H1 (cell line): ENCODE measurements at regions not wholly inside any gene's neighbourhood (a gene's known extent, or its start where the extent isn't known, plus 50 kb on each side); places are given as distances from the start of the nearest gene placed in this dataset.

ENCODE experiments used
- CTCF ChIA-PET: fragments of 300-600 bp; sonication (Branson Sonifier 250); formaldehyde crosslinking; loops from one replicate; lab custom pipeline; 2021; ENCODE audit not compliant: partially characterized antibody; lab: Charles Lee
- POLR2A ChIA-PET: fragments of 300-600 bp; sonication (Branson Sonifier 250); formaldehyde crosslinking; loops from one replicate; lab custom pipeline; 2021; ENCODE audit warnings: inconsistent platforms; ENCODE audit not compliant: partially characterized antibody; lab: Charles Lee
- DNase-seq, 2 experiments: peaks; one replicate each; pipeline versions ENCODE4 v3.0.0 to v3.0.0-alpha.2; 2010 to 2022; ENCODE audit warnings: low spot score in 2 of 2, low read depth in 1 of 2, mixed read lengths in 1 of 2
- FAIRE-seq: peaks from 2 replicates; lab custom pipeline; 2011; peaks lifted over from hg19 to GRCh38; lab: Jason Lieb, UNC
- H2AFZ ChIP-seq: 2 replicates; pipeline ENCODE4 v1.8.1; 2012; ENCODE audit warnings: low read length, inconsistent platforms
- H2AK5ac ChIP-seq: 2 replicates; pipeline ENCODE4 v1.6.1; 2013; ENCODE audit warnings: low read depth, low read length
- H2BK120ac ChIP-seq: replicated peaks from 2 replicates; pipeline ENCODE3; 2013; ENCODE audit warnings: low read depth, low read length, inconsistent platforms
- H2BK12ac ChIP-seq: 2 replicates; pipeline ENCODE4 v1.6.1; 2013; ENCODE audit warnings: low read depth, low read length
- H2BK15ac ChIP-seq: 2 replicates; pipeline ENCODE4 v1.6.1; 2013; ENCODE audit warnings: low read length
- H2BK20ac ChIP-seq: 2 replicates; pipeline ENCODE4 v1.6.1; 2013; ENCODE audit warnings: low read length
- H2BK5ac ChIP-seq: 2 replicates; pipeline ENCODE4 v1.6.1; 2013; ENCODE audit warnings: low read depth, low read length
- H3K14ac ChIP-seq: 2 replicates; pipeline ENCODE4 v1.6.1; 2013; ENCODE audit warnings: inconsistent platforms; ENCODE audit not compliant: insufficient read length
- H3K18ac ChIP-seq: 2 replicates; pipeline ENCODE4 v1.6.1; 2013; ENCODE audit warnings: low read length; ENCODE audit errors: extremely low read depth
- H3K23ac ChIP-seq: 2 replicates; pipeline ENCODE4 v1.6.1; 2013; ENCODE audit warnings: inconsistent platforms; ENCODE audit not compliant: insufficient read length
- H3K23me2 ChIP-seq: 2 replicates; pipeline ENCODE4 v1.6.1; 2013; ENCODE audit warnings: low read depth, low read length
- H3K27ac ChIP-seq: 2 replicates; pipeline ENCODE4 v1.6.1; 2011; ENCODE audit warnings: low read depth, low read length, inconsistent platforms
- H3K27me3 ChIP-seq, 4 experiments: replicated peaks in 1 of 4; 1 replicate in 1 of 4; 2 replicates in 3 of 4; pipeline versions ENCODE4 v1.6.1 to v1.8.1; 2011 to 2013; ENCODE audit warnings: low read length in 3 of 4, mild to moderate bottlenecking in 3 of 4, inconsistent platforms in 2 of 4, mixed read lengths in 2 of 4, moderate library complexity in 1 of 4; ENCODE audit not compliant: control insufficient read depth in 3 of 4, insufficient read depth in 3 of 4; ENCODE audit errors: extremely low read depth in 1 of 4
- H3K36me3 ChIP-seq, 4 experiments: 2 replicates each; pipeline versions ENCODE4 v1.6.1 to v1.8.1; 2011 to 2013; ENCODE audit warnings: mild to moderate bottlenecking in 4 of 4, low read length in 3 of 4, moderate library complexity in 2 of 4, control low read depth in 1 of 4, inconsistent platforms in 1 of 4; ENCODE audit not compliant: insufficient read depth in 4 of 4, control insufficient read depth in 2 of 4
- H3K4ac ChIP-seq: replicated peaks from 2 replicates; pipeline ENCODE3; 2013; ENCODE audit warnings: low read length, low read depth, mixed read lengths, inconsistent platforms; ENCODE audit not compliant: insufficient read length
- H3K4me1 ChIP-seq, 4 experiments: replicated peaks in 1 of 4; 1 replicate in 1 of 4; 2 replicates in 3 of 4; pipeline versions ENCODE4 v1.6.1 to v1.8.1; 2011 to 2013; ENCODE audit warnings: low read length in 3 of 4, inconsistent platforms in 2 of 4, mixed read lengths in 1 of 4; ENCODE audit not compliant: insufficient read depth in 4 of 4, control insufficient read depth in 3 of 4
- H3K4me2 ChIP-seq, 2 experiments: 2 replicates each; pipeline versions ENCODE4 v1.6.1 to v1.8.1; 2011 to 2013; ENCODE audit warnings: low read depth in 2 of 2, low read length in 2 of 2, control low read depth in 1 of 2, inconsistent platforms in 1 of 2, mild to moderate bottlenecking in 1 of 2; ENCODE audit not compliant: insufficient read depth in 1 of 2
- H3K4me3 ChIP-seq, 4 experiments: fragments of 200-600, 300-600 bp in 1 of 4; sonication (generic), shearing (Covaris generic), sonication (Bioruptor Twin) in 1 of 4; 2 replicates each; pipeline versions ENCODE4 v1.5.1 to v1.8.1; 2011 to 2016; ENCODE audit warnings: low read length in 4 of 4, low read depth in 3 of 4, control low read depth in 2 of 4, inconsistent platforms in 2 of 4, mild to moderate bottlenecking in 2 of 4, mixed read lengths in 1 of 4, moderate library complexity in 1 of 4; ENCODE audit not compliant: insufficient read depth in 2 of 4; ENCODE audit errors: extremely low read depth in 1 of 4
- H3K56ac ChIP-seq: replicated peaks from 2 replicates; pipeline ENCODE3; 2013; ENCODE audit warnings: low read depth, mild to moderate bottlenecking, mixed read lengths, low read length, inconsistent platforms; ENCODE audit not compliant: insufficient read length
- H3K79me1 ChIP-seq: 2 replicates; pipeline ENCODE4 v1.6.1; 2013; ENCODE audit warnings: low read depth, low read length, control low read depth
- H3K79me2 ChIP-seq, 2 experiments: 2 replicates each; pipeline versions ENCODE4 v1.6.1 to v1.8.1; 2012 to 2013; ENCODE audit warnings: low read length in 2 of 2, mild to moderate bottlenecking in 2 of 2, inconsistent platforms in 1 of 2; ENCODE audit not compliant: insufficient read depth in 2 of 2, control insufficient read depth in 1 of 2
- H3K9ac ChIP-seq, 4 experiments: replicated peaks in 1 of 4; 1 replicate in 1 of 4; 2 replicates in 3 of 4; pipeline versions ENCODE4 v1.6.1 to v1.8.1; 2011 to 2013; ENCODE audit warnings: low read depth in 3 of 4, low read length in 3 of 4, control low read depth in 2 of 4, mild to moderate bottlenecking in 2 of 4, moderate library complexity in 2 of 4, inconsistent platforms in 1 of 4; ENCODE audit errors: extremely low read depth in 1 of 4
- H3K9me3 ChIP-seq, 2 experiments: 2 replicates each; pipeline versions ENCODE4 v1.6.1 to v1.8.1; 2012 to 2013; ENCODE audit warnings: mild to moderate bottlenecking in 2 of 2, moderate library complexity in 2 of 2, control low read depth in 1 of 2, inconsistent platforms in 1 of 2, low read depth in 1 of 2, low read length in 1 of 2, mixed read lengths in 1 of 2; ENCODE audit not compliant: insufficient read depth in 2 of 2
- H4K20me1 ChIP-seq, 2 experiments: replicated peaks in 1 of 2; 2 replicates each; pipeline versions ENCODE3 to v1.8.1; 2011 to 2013; ENCODE audit warnings: inconsistent platforms in 2 of 2, low read length in 2 of 2, mild to moderate bottlenecking in 1 of 2; ENCODE audit not compliant: insufficient read depth in 2 of 2, control insufficient read depth in 1 of 2
- H4K5ac ChIP-seq: 2 replicates; pipeline ENCODE4 v1.6.1; 2013; ENCODE audit warnings: low read length, low read depth, mixed read lengths, inconsistent platforms; ENCODE audit not compliant: insufficient read length
- H4K8ac ChIP-seq: 2 replicates; pipeline ENCODE4 v1.8.0; 2013; ENCODE audit warnings: mild to moderate bottlenecking, moderate library complexity, low read length, inconsistent platforms; ENCODE audit not compliant: insufficient read depth; ENCODE audit errors: extremely low read depth
- H4K91ac ChIP-seq: replicated peaks from 2 replicates; pipeline ENCODE3; 2013; ENCODE audit warnings: low read length, mixed read lengths, inconsistent platforms; ENCODE audit not compliant: insufficient read length
- GABPA ChIP-seq: IDR thresholded peaks from 2 replicates; pipeline ENCODE4 v1.6.1; 2011; ENCODE audit warnings: mild to moderate bottlenecking, low read length, moderate library complexity, borderline replicate concordance; ENCODE audit not compliant: insufficient read depth
- HDAC6 ChIP-seq: IDR thresholded peaks from one replicate; pipeline ENCODE4 v1.7.1; 2012; ENCODE audit warnings: low read depth, mild to moderate bottlenecking, inconsistent platforms, low read length, moderate library complexity
- JUND ChIP-seq: IDR thresholded peaks from 2 replicates; pipeline ENCODE4 v1.6.1; 2011; ENCODE audit warnings: mild to moderate bottlenecking, improper control_type of control experiment, low read length
- KDM4A ChIP-seq: IDR thresholded peaks from one replicate; pipeline ENCODE4 v1.7.1; 2012; ENCODE audit warnings: low read depth, mild to moderate bottlenecking, moderate library complexity, low read length, inconsistent platforms; ENCODE audit not compliant: severe bottlenecking
- KDM5A ChIP-seq: fragments of 200-600 bp; IDR thresholded peaks from 2 replicates; pipeline ENCODE4 v1.7.1; 2012; ENCODE audit warnings: mild to moderate bottlenecking, low read length, inconsistent platforms, mixed read lengths
- POLR2AphosphoS5 ChIP-seq: IDR thresholded peaks from 2 replicates; pipeline ENCODE4 v1.6.1; 2011; ENCODE audit warnings: low read depth, low read length
- SP1 ChIP-seq: IDR thresholded peaks from 2 replicates; pipeline ENCODE4 v1.6.1; 2011; ENCODE audit warnings: low read depth, low read length
- SUZ12 ChIP-seq: fragments of 200-600 bp; sonication (generic); IDR thresholded peaks from 2 replicates; pipeline ENCODE4 v1.6.1; 2012; ENCODE audit warnings: mild to moderate bottlenecking, inconsistent platforms, low read length, moderate library complexity, mixed read lengths
- TAF7 ChIP-seq: optimal IDR thresholded peaks from 2 replicates; pipeline ENCODE3; 2011; ENCODE audit warnings: low read depth, mild to moderate bottlenecking, inconsistent platforms, low read length, moderate library complexity, borderline replicate concordance
- TCF12 ChIP-seq: IDR thresholded peaks from 2 replicates; pipeline ENCODE4 v1.6.1; 2011; ENCODE audit warnings: low read depth, mild to moderate bottlenecking, low read length
- TEAD4 ChIP-seq: IDR thresholded peaks from 2 replicates; pipeline ENCODE4 v1.6.1; 2012; ENCODE audit warnings: low read depth, low read length, inconsistent platforms, mixed read lengths
- WGBS, 2 experiments: shearing (Covaris generic) in 1 of 2; methylation state at CpG; one replicate each; pipeline versions ENCODE4 v1.1.6 to v1.1.7; 2013 to 2015; ENCODE audit warnings: low lambda C conversion rate in 2 of 2, mixed read lengths in 2 of 2, inconsistent platforms in 1 of 2, low coverage in 1 of 2, missing lambda C conversion rate in 1 of 2; ENCODE audit not compliant: insufficient replicate concordance in 2 of 2, insufficient coverage in 1 of 2, insufficient read length in 1 of 2; ENCODE audit errors: extremely low coverage in 1 of 2, missing lambda C conversion rate in 1 of 2; 5-methylcytosine and 5-hydroxymethylcytosine counted together

- no peak overlapping the region for H4K91ac ChIP-seq
- TF ChIP-seq KDM5A, result no peak
- TF ChIP-seq TEAD4, result no peak
- TF ChIP-seq SUZ12, result no peak
- TF ChIP-seq GABPA, result no peak
- TF ChIP-seq SP1, result no peak
- no peak for TF ChIP-seq KDM4A
- TF ChIP-seq POLR2AphosphoS5, result no peak
- no peak for TF ChIP-seq TAF7
- no peak for TF ChIP-seq TCF12
- no peak for TF ChIP-seq HDAC6
- TF ChIP-seq JUND, result no peak
- TF ChIP-seq, all 59 proteins: peak for 0
- Histone ChIP-seq H3K4me1 (no peaks in the 10 kb centered on the region), H2BK15ac (no peak overlapping the region), H4K5ac (no peak overlapping the region), H3K9ac (no peak overlapping the region), H2BK5ac (no peak overlapping the region), H3K79me2 (no peaks in the 10 kb centered on the region), H2AK5ac (no peak overlapping the region), H2BK20ac (no peak overlapping the region), H3K4me2 (no peak overlapping the region), H3K9me3 (peaks cover 20 to 25% of the 10 kb centered on the region in 2 experiments), H4K20me1 (no peaks in the 10 kb centered on the region), H3K23ac (no peak overlapping the region), H3K4me3 (no peak overlapping the region), H3K27ac (no peak overlapping the region), H3K27me3 (no peaks in the 10 kb centered on the region), H3K56ac (no peak overlapping the region), H2BK12ac (no peak overlapping the region), H3K14ac (no peak overlapping the region), H4K8ac (no peak overlapping the region), H3K18ac (no peak overlapping the region), H3K4ac (no peak overlapping the region), H3K23me2 (no peaks in the 10 kb centered on the region), H3K36me3 (no peaks in the 10 kb centered on the region; a peak in 1 of 8 replicates), H3K79me1 (no peaks in the 10 kb centered on the region), H2BK120ac (no peak overlapping the region), H2AFZ (no peak overlapping the region)
- FAIRE-seq, result no peak
- DNase-seq, result no peak
- CTCF ChIA-PET, result no interaction called here
- POLR2A ChIA-PET, result no interaction called here
- WGBS, 2 experiments, result 94% methylated on average over 3 of the region's 3 CpGs; no CpG with 5 or more reads in 1 of the 2 experiments
These were observed 850.6 kb downstream of the RPS29 start for GRCh38 chr14:48735607-48736006.
